Cardiac muscle cell (in vitro differentiated cells and primary cell): ENCODE measurements at regions not wholly inside any gene's neighbourhood (a gene's known extent, or its start where the extent isn't known, plus 50 kb on each side); places are given as distances from the start of the nearest gene placed in this dataset.
"Not testable (repeated sequence)": the region's sequence is repeated elsewhere in the genome, so short reads cannot be mapped to it uniquely, and the experiment has no call there.

Source experiments
- DNase-seq, 2 donors: peaks; one replicate each; pipeline versions ENCODE4 v3.0.0 to v3.0.0-alpha.2; 2010 to 2017; ENCODE audit warnings: low read depth in 1 of 2, low spot score in 1 of 2
- H3K27ac ChIP-seq: fragments of 200-600 bp; sonication (generic); 2 replicates; pipeline ENCODE4 v1.5.1; 2016
- H3K27me3 ChIP-seq: fragments of 200-600 bp; sonication (generic); 2 replicates; pipeline ENCODE4 v1.6.0; 2016; ENCODE audit warnings: control low read depth
- H3K36me3 ChIP-seq: fragments of 200-600 bp; sonication (generic); 2 replicates; pipeline ENCODE4 v1.5.1; 2016; ENCODE audit warnings: control low read depth
- H3K4me1 ChIP-seq: fragments of 200-600 bp; sonication (generic); 2 replicates; pipeline ENCODE4 v1.8.1; 2017; ENCODE audit warnings: low read depth, mild to moderate bottlenecking, mixed run types
- H3K4me3 ChIP-seq: fragments of 200-600 bp; sonication (generic); 2 replicates; pipeline ENCODE4 v1.5.1; 2016; ENCODE audit warnings: mild to moderate bottlenecking
- H3K9me3 ChIP-seq: fragments of 200-600 bp; sonication (generic); 2 replicates; pipeline ENCODE4 v1.5.1; 2017; ENCODE audit warnings: low read depth, mild to moderate bottlenecking, control low read depth
- CTCF ChIP-seq: IDR thresholded peaks from 2 replicates; pipeline ENCODE4 v1.5.1; 2012; ENCODE audit warnings: low read depth, mild to moderate bottlenecking, low read length

- DNase-seq: no peak
- H3K36me3 ChIP-seq: no peaks in the 10 kb centered on the region
- no peaks in the 10 kb centered on the region for H3K4me1 ChIP-seq
- H3K27me3 ChIP-seq: no peaks in the 10 kb centered on the region
- H3K27ac ChIP-seq: no peak overlapping the region
- no peak overlapping the region for H3K4me3 ChIP-seq
- H3K9me3 ChIP-seq: no peaks in the 10 kb centered on the region
- no peak for TF ChIP-seq CTCF
Measured at GRCh38 chr6:86154852-86155251, 512.2 kb upstream of the SYNCRIP start.

DNA sequence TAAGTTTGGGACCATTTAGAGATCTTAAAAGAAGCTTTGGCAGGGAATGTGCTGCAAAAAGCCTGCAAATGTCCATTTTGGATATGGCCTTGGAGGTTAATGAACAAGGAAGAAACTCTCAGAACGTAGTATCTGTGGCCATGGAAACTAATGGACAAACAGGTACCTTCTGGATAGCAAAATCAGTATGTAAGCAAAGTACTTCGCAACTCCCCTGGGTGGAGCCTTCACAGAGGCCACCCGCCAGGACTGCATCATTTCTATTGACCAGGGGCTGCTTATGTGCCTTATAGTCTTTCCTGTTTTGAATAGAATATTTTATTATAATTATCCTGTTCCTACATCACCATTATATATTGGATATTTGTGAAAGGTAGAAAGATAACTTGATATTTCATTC, 510.8 kb upstream of the SYNCRIP start:
- TF ChIP-seq CTCF: no peak
- no peaks in the 10 kb centered on the region for H3K36me3 ChIP-seq
- no peaks in the 10 kb centered on the region for H3K27me3 ChIP-seq
- H3K4me1 ChIP-seq: no peaks in the 10 kb centered on the region
- H3K27ac ChIP-seq: no peak overlapping the region
- no peak for DNase-seq
- no peaks in the 10 kb centered on the region for H3K9me3 ChIP-seq
- H3K4me3 ChIP-seq: no peak overlapping the region

GRCh38 chr6:86152546-86152945, 509.9 kb upstream of the SYNCRIP start:
- Histone ChIP-seq H3K4me3 (no peak overlapping the region), H3K36me3 (no peaks in the 10 kb centered on the region), H3K9me3 (no peaks in the 10 kb centered on the region), H3K27me3 (no peaks in the 10 kb centered on the region), H3K4me1 (no peaks in the 10 kb centered on the region), H3K27ac (no peak overlapping the region)
- DNase-seq: no peak
- no peak for TF ChIP-seq CTCF

GRCh38 chr6:86148586-86148985, 505.9 kb upstream of the SYNCRIP start:
- Histone ChIP-seq H3K9me3 (no peaks in the 10 kb centered on the region), H3K27ac (no peak overlapping the region), H3K4me1 (no peaks in the 10 kb centered on the region), H3K36me3 (no peaks in the 10 kb centered on the region), H3K4me3 (no peak overlapping the region), H3K27me3 (no peaks in the 10 kb centered on the region)
- no peak for TF ChIP-seq CTCF
- DNase-seq: no peak

- H3K27ac ChIP-seq: no peak overlapping the region
- DNase-seq: no peak
- H3K9me3 ChIP-seq: no peaks in the 10 kb centered on the region
- H3K36me3 ChIP-seq: no peaks in the 10 kb centered on the region
- no peak overlapping the region for H3K4me3 ChIP-seq
- TF ChIP-seq CTCF: no peak
- no peaks in the 10 kb centered on the region for H3K27me3 ChIP-seq
- H3K4me1 ChIP-seq: no peaks in the 10 kb centered on the region
Measured at GRCh38 chr6:86147859-86148258, 505.2 kb upstream of the SYNCRIP start.

DNA sequence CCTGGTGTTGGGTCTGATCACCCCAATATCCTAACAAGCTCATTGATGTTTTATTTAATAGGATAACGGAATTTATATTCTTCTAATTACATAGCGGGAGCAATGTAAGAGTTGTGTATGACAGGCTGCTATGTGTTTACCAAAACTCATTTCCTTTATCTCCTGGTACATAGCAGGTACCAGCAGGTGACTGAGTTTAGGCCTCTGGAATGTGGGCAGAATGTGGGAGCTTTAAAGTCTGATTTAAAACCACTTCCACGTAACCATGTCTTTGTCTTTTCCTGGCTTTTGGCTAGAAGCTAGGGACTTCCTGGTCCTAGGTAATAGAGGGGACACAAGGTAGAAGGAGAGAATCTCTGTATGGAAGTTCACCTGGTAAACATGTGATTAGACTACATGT, 504.6 kb upstream of the SYNCRIP start:
- Histone ChIP-seq H3K27ac (no peak overlapping the region), H3K4me1 (no peaks in the 10 kb centered on the region), H3K4me3 (no peak overlapping the region), H3K9me3 (no peaks in the 10 kb centered on the region), H3K36me3 (no peaks in the 10 kb centered on the region), H3K27me3 (no peaks in the 10 kb centered on the region)
- no peak for DNase-seq
- no peak for TF ChIP-seq CTCF

GRCh38 chr6:86146751-86147150, 504.1 kb upstream of the SYNCRIP start:
- not testable (repeated sequence) for H3K27ac ChIP-seq, DNase-seq, H3K27me3 ChIP-seq, H3K4me1 ChIP-seq, H3K9me3 ChIP-seq, H3K4me3 ChIP-seq, H3K36me3 ChIP-seq
